GM21619 (cell line): ENCODE measurements at regions not wholly inside any gene's neighbourhood (a gene's known extent, or its start where the extent isn't known, plus 50 kb on each side); places are given as distances from the start of the nearest gene placed in this dataset.

ENCODE experiments used
- ATAC-seq: cut with Tn5 transposase; IDR thresholded peaks from one replicate; pipeline ENCODE4 v1.9.1; 2021; ENCODE audit not compliant: unreplicated experiment

- no peak for ATAC-seq
These were observed 247.1 kb upstream of the SIX2 start for GRCh38 chr2:45256173-45256866.

- ATAC-seq, result no peak
These were observed 246.3 kb upstream of the SIX2 start for GRCh38 chr2:45255563-45255962.

- ATAC-seq, result no peak
These were observed 244.8 kb upstream of the SIX2 start for GRCh38 chr2:45254025-45254424.

- no peak for ATAC-seq
These were observed 243.9 kb upstream of the SIX2 start for GRCh38 chr2:45253151-45253550.

- no peak for ATAC-seq
These were observed 240.9 kb upstream of the SIX2 start for GRCh38 chr2:45250176-45250575.

GRCh38 chr2:45248214-45248613 is 239.0 kb upstream of the SIX2 start:
- no peak for ATAC-seq

- ATAC-seq, result no peak
These were observed 235.7 kb upstream of the SIX2 start for GRCh38 chr2:45244928-45245327.

- no peak for ATAC-seq
These were observed 233.0 kb upstream of the SIX2 start for GRCh38 chr2:45242161-45242741.

GRCh38 chr2:45241061-45241561 is 231.9 kb upstream of the SIX2 start:
- no peak for ATAC-seq

GRCh38 chr2:45237850-45238542 is 228.7 kb upstream of the SIX2 start:
- no peak for ATAC-seq

- no peak for ATAC-seq
These were observed 227.9 kb upstream of the SIX2 start for GRCh38 chr2:45237128-45237527.

- no peak for ATAC-seq
These were observed 227.0 kb upstream of the SIX2 start for GRCh38 chr2:45236268-45236667.

- ATAC-seq, result no peak
These were observed 224.0 kb upstream of the SIX2 start for GRCh38 chr2:45233301-45233700.

GRCh38 chr2:45232818-45233217 is 223.6 kb upstream of the SIX2 start:
- no peak for ATAC-seq

GRCh38 chr2:45229411-45229810 is 220.2 kb upstream of the SIX2 start:
- ATAC-seq, result no peak

GRCh38 chr2:45227347-45227746 is 218.1 kb upstream of the SIX2 start:
- ATAC-seq, result no peak

GRCh38 chr2:45224993-45225380 is 215.7 kb upstream of the SIX2 start:
- no peak for ATAC-seq

- ATAC-seq, result no peak
These were observed 215.2 kb upstream of the SIX2 start for GRCh38 chr2:45224321-45224992.

- no peak for ATAC-seq
These were observed 214.3 kb upstream of the SIX2 start for GRCh38 chr2:45223531-45223930.

- ATAC-seq, result no peak
These were observed 211.0 kb upstream of the SIX2 start for GRCh38 chr2:45220227-45220626.

GRCh38 chr2:45218931-45219339 is 209.7 kb upstream of the SIX2 start:
- ATAC-seq, result no peak

- no peak for ATAC-seq
These were observed 209.0 kb upstream of the SIX2 start for GRCh38 chr2:45218297-45218696.
